ENCODE measurements at regions not wholly inside any gene's neighbourhood (a gene's known extent, or its start where the extent isn't known, plus 50 kb on each side); places are given as distances from the start of the nearest gene placed in this dataset.
A peak's percentile ranks its signal among the peaks of the same experiment; 100 is the strongest.

- DNase-seq = peak; percentile 23
- H3K36me3 Mint-ChIP-seq (ENCODE audit: low read depth) = peaks cover 30% of the 10 kb centered on the region
- no peak overlapping the region for H3K27ac Mint-ChIP-seq
- H3K9me3 Mint-ChIP-seq = peaks cover 34% of the 10 kb centered on the region
- no peak overlapping the region for H3K4me3 Mint-ChIP-seq
- TF ChIP-seq, protein P1, sequence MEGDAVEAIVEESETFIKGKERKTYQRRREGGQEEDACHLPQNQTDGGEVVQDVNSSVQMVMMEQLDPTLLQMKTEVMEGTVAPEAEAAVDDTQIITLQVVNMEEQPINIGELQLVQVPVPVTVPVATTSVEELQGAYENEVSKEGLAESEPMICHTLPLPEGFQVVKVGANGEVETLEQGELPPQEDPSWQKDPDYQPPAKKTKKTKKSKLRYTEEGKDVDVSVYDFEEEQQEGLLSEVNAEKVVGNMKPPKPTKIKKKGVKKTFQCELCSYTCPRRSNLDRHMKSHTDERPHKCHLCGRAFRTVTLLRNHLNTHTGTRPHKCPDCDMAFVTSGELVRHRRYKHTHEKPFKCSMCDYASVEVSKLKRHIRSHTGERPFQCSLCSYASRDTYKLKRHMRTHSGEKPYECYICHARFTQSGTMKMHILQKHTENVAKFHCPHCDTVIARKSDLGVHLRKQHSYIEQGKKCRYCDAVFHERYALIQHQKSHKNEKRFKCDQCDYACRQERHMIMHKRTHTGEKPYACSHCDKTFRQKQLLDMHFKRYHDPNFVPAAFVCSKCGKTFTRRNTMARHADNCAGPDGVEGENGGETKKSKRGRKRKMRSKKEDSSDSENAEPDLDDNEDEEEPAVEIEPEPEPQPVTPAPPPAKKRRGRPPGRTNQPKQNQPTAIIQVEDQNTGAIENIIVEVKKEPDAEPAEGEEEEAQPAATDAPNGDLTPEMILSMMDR (IDR thresholded peaks at IDR 0.05) = peak; percentile 83
- H3K4me1 Mint-ChIP-seq = peaks cover 4% of the 10 kb centered on the region
- H3K27me3 Mint-ChIP-seq (ENCODE audit: low read depth, poor library complexity) = no peaks in the 10 kb centered on the region
Observed at GRCh38 chr12:30806989-30807694, 52.4 kb upstream of the CAPRIN2 start.

GRCh38 chr12:30805959-30806358, 51.2 kb upstream of the CAPRIN2 start:
- Mint-ChIP-seq H3K9me3 (peaks cover 34% of the 10 kb centered on the region), H3K4me1 (peaks cover 4% of the 10 kb centered on the region), H3K27ac (no peak overlapping the region), H3K27me3 (ENCODE audit: low read depth, poor library complexity) (no peaks in the 10 kb centered on the region), H3K4me3 (no peak overlapping the region), H3K36me3 (ENCODE audit: low read depth) (peaks cover 30% of the 10 kb centered on the region)
- TF ChIP-seq, protein P1 (IDR thresholded peaks at IDR 0.05) = no peak
- no peak for DNase-seq
